Activated CD8-positive, alpha-beta memory T cell treated with anti-CD3 and anti-CD28 coated beads for 36 hours (primary cell): ENCODE measurements at regions not wholly inside any gene's neighbourhood (a gene's known extent, or its start where the extent isn't known, plus 50 kb on each side); places are given as distances from the start of the nearest gene placed in this dataset.
"Not testable (repeated sequence)": the region's sequence is repeated elsewhere in the genome, so short reads cannot be mapped to it uniquely, and the experiment has no call there.

Experiments used
- CTCF ChIA-PET: fragments of 350-600 bp; sonication (Branson Sonifier 250); formaldehyde crosslinking; loops from one replicate; lab custom pipeline; 2021; ENCODE audit warnings: antibody characterized with exemption; lab: Charles Lee
- POLR2A ChIA-PET: fragments of 350-600 bp; sonication (Branson Sonifier 250); formaldehyde crosslinking; loops from one replicate; lab custom pipeline; 2021; ENCODE audit warnings: antibody characterized with exemption; lab: Charles Lee

- ChIA-PET CTCF (interaction anchor here (0.5 to 1.3 kb wide), 4 partner anchors 12 to 93 kb away, joined by 3 to 5 read pairs (median 3); no protein-coding TSS in a partner anchor), POLR2A (no interaction called here)
Observed at GRCh38 chr4:146095091-146095690, 80.3 kb upstream of the LSM6 start.

DNA sequence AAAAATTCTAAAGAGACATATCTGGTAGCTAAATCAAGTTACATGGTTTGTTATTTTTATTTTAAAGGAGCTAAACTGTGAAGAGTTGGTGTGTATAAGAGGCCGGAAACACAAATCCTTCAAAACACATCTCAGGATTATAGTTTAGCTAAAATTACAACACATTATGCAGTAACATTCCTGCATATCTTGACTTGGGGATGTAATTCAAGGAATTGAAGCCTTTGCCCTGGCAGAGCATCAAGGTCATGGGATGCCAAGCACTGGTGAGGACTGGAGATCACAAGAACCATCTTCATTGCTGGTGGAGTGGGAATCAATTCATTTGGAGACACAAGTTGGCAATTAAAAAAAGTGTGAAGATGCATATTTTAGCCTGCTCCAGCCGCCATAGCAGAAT is 86.8 kb upstream of the LSM6 start:
- POLR2A ChIA-PET = no interaction called here
- CTCF ChIA-PET = no interaction called here

GRCh38 chr4:146087856-146088255 is 87.7 kb upstream of the LSM6 start:
- ChIA-PET POLR2A (no interaction called here), CTCF (no interaction called here)

- CTCF ChIA-PET = no interaction called here
- POLR2A ChIA-PET = no interaction called here
Observed at GRCh38 chr4:146076081-146076480, 99.4 kb upstream of the LSM6 start.

GRCh38 chr4:146073517-146073916 is 102.0 kb upstream of the LSM6 start:
- POLR2A ChIA-PET = no interaction called here

GRCh38 chr4:146072376-146072775 is 103.1 kb upstream of the LSM6 start:
- POLR2A ChIA-PET = no interaction called here
- CTCF ChIA-PET = no interaction called here

More at GRCh38 chr4:146073517-146073916, 102.0 kb upstream of the LSM6 start:
- CTCF ChIA-PET = no interaction called here

DNA sequence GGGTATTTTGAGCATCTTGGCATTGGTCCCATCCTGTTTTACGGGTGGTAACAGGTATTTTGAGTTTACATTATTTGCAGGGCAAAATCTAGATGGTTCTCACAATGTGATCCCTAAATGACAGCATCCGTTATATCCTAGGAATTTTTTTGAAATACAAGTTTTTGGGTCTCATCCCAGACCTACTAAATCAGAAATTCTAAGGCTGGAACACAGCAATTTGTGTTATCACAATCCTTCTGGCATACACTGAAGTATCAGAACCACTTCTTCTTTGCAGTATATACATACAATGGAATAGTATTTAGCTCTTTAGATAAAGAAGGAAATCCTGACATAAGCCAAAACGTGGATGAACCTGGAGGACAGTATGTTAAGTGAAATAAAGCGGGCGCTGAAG is 104.1 kb upstream of the LSM6 start:
- POLR2A ChIA-PET = no interaction called here
- CTCF ChIA-PET = no interaction called here

- CTCF ChIA-PET = no interaction called here
Observed at GRCh38 chr4:146063143-146063542, 112.4 kb upstream of the LSM6 start.

GRCh38 chr4:146062340-146062739 is 113.2 kb upstream of the LSM6 start:
- POLR2A ChIA-PET = no interaction called here
- CTCF ChIA-PET = interaction anchor here (1.1 kb wide), 1 partner anchor 33 kb away, joined by 3 read pairs; no protein-coding TSS in a partner anchor

More at GRCh38 chr4:146063143-146063542, 112.4 kb upstream of the LSM6 start:
- POLR2A ChIA-PET = no interaction called here

DNA sequence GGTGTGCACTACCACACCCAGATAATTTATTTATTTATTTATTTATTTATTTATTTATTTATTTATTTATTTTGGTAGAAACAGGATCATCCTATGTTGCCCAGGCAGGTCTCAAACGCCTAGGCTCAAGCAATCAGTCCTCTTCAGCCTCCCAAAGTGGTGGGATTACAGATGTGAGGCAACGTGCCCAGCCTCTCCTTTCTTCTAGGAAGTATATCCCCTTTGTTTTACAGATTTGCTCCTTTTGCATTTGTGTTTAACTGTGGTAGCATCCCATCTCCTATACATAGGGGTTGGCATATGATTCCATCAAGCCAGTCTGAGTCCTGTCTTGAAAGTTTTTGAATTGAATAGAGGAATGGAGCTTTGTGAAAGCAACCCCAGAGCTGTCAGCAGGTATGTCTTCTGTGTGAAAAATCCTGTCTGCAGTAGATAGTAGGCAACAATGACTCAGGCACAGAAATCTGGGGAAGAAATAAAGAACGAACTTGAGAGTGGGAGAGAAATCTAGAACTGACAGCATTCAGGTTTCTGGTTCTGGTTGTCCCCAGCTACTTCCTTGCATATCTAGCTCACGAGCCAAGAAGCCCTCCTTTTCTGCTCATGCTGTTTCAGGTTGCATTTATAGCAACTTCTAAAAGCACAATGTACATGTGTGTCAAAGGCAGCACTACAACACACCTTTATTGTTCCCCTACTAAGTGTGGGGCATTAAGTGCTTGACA is 113.7 kb upstream of the LSM6 start:
- CTCF ChIA-PET = interaction anchor here (1.1 kb wide), 1 partner anchor 33 kb away, joined by 3 read pairs; no protein-coding TSS in a partner anchor
- POLR2A ChIA-PET = no interaction called here

GRCh38 chr4:146059865-146060264 is 115.7 kb upstream of the LSM6 start:
- CTCF ChIA-PET = no interaction called here
- POLR2A ChIA-PET = no interaction called here

- ChIA-PET POLR2A (no interaction called here), CTCF (no interaction called here)
Observed at GRCh38 chr4:146059151-146059550, 116.4 kb upstream of the LSM6 start.

DNA sequence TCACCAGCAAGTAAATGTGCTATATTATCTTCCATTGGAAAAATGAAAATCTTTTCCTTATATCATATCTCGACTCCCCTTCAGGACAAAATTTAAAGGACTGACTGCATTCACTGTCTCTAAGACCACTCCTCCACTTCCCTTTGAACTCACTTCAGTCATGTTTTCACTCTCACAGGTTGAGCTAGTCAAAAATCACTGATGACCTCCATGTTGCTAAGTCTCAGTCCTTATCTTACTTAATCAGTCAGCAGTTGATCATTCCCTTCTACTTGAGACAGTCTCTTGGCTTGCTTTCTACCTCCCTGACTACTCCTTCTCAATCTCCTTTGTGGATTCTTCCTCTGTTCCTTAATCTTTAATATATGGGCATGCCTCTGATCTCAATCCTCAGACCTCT is 117.0 kb upstream of the LSM6 start:
- ChIA-PET POLR2A (no interaction called here), CTCF (no interaction called here)

DNA sequence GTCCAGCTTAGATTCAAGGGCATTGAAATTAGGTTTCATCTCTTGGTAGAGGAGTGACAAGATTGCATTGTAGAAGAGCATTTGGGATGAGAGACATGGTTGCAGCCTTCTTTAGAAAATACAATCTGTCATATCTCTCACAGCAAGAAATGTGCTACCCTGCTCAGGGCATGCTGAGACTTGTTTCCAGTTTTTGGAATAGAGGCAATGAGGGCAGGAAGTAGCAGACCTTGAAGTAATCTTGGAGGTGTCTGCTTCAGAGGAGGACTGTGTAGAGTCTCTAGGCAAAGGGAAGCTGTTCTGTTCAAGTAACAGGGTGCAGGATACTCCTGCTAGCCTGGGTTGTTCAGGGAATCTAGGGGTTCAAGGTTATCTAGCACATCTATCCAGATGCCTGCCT is 116.1 kb upstream of the ZNF827 start:
- POLR2A ChIA-PET = no interaction called here
- CTCF ChIA-PET = no interaction called here

DNA sequence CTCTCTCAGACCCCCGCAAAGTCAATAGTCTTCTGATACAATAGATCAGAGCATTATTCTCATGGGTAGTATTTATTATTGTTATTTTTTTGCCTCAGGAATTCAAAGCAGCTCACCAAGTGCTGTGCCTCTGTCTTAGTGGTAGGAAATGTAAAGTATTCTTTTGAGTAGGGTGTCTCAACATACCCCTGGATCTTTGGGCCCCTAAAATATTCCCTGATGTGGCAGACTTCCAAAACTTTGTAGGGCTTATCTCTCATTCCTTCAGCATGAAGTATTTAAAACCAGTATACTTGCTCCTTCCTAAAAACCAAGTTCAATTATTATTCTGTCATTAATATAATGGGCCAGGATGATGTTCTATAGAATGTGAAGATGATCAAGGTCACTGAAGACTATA is 115.3 kb upstream of the ZNF827 start:
- ChIA-PET CTCF (no interaction called here), POLR2A (no interaction called here)

DNA sequence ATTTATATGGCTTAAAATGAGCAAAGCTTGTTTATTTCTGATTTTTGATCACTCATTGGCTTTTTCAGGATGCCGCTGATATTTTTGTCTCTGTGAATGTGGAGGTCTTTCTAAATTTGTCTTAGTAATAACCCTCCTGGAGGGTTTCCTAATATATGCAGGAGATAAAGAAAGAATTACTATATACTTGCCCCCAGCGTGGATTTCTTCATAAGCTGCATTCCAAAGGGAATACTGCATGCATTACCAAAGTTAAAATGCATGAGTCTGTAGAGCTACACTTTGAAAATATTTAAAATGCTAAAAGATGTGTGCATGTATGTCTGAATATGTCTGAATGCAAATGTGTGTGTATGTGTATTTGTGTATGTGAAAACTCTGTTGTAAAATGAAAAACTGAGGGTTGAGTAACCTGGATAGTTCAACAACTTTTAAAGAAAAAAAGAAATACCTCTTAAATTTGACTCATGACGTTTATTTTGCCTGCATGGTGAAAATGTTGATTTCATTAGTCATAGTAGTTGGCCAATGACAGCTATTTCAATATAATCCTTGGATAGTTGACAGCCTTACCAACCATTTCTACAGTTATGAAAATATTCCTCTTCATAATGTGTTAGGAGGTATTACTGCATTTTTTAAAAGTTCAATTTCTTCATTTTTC is 113.2 kb upstream of the ZNF827 start:
- ChIA-PET POLR2A (interaction anchor here (0.6 kb wide), 1 partner anchor 164 kb away, joined by 3 read pairs; no protein-coding TSS in a partner anchor), CTCF (no interaction called here)

- ChIA-PET CTCF (no interaction called here), POLR2A (interaction anchor here (0.6 kb wide), 1 partner anchor 165 kb away, joined by 3 read pairs; no protein-coding TSS in a partner anchor)
Observed at GRCh38 chr4:146051223-146051622, 112.6 kb upstream of the ZNF827 start.

DNA sequence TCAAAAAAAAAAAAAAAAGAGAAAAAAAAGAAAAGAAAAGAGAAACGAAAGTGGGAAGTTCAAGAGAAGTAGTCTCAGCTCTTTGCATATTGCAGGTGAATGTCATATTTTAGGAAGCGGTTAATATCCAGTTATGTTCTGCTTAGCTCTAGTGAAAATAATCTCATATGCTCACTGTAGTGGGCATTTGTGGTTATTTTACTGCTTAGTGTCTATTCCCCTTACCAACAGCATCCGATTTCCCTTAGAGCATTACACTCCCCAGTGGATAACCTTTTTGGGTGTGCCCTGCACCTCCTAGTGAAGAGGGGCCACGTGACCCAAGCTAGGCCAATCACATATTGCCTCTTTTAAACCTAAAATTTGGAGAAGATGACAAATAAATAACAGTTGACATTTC is 111.2 kb upstream of the ZNF827 start:
- CTCF ChIA-PET = interaction anchor here (0.6 to 0.7 kb wide), 2 partner anchors 63 to 133 kb away, joined by 3 read pairs; no protein-coding TSS in a partner anchor
- POLR2A ChIA-PET = interaction anchor here (0.6 kb wide), 1 partner anchor 122 kb away, joined by 3 read pairs; no protein-coding TSS in a partner anchor

DNA sequence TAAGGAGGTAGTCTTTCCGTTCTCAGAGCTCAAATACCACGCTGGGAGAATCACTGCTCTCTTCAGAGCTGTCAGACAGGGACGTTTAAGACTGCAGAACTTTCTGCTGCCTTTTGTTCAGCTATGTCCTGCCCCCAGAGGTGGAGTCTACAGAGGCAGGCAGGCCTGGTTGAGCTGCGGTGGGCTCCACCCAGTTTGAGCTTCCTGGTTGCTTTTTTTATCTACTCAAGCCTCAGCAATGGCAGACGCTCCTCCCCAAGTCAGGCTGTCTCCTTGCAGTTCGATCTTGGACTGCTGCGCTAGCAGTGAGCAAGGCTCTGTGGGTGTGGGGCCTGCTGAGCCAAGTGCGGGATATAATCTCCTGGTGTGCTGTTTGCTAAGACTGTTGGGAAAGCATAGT is 109.1 kb upstream of the ZNF827 start:
- CTCF ChIA-PET = interaction anchor here (0.5 kb wide), 1 partner anchor 39 kb away, joined by 5 read pairs; no protein-coding TSS in a partner anchor
- POLR2A ChIA-PET = not testable (repeated sequence)
